ENCODE measurements at regions not wholly inside any gene's neighbourhood (a gene's known extent, or its start where the extent isn't known, plus 50 kb on each side); places are given as distances from the start of the nearest gene placed in this dataset.

GRCh38 chr16:50991006-50991405 lies 160.1 kb downstream of the SALL1 start:
- no peak overlapping the region for H3K4me3 Mint-ChIP-seq
- DNase-seq (no peak), ATAC-seq (no peak)
- H3K4me1 Mint-ChIP-seq, result no peaks in the 10 kb centered on the region
- H3K9me3 Mint-ChIP-seq, result peaks cover 0 to 13% of the 10 kb centered on the region in 2 donors
- no peaks in the 10 kb centered on the region for H3K27me3 Mint-ChIP-seq
- H3K27ac Mint-ChIP-seq, result peak overlapping the region in 1 of 2 donors; percentile 56

- no peaks in the 10 kb centered on the region for H3K4me1 Mint-ChIP-seq
- ATAC-seq (no peak), DNase-seq (no peak)
- H3K27me3 Mint-ChIP-seq, result no peaks in the 10 kb centered on the region
- no peak overlapping the region for H3K4me3 Mint-ChIP-seq
- H3K27ac Mint-ChIP-seq, result no peak overlapping the region
- H3K9me3 Mint-ChIP-seq, result peaks cover 0 to 13% of the 10 kb centered on the region in 2 donors
Measured at GRCh38 chr16:50989047-50989446, 162.0 kb downstream of the SALL1 start.

- peaks cover 0 to 13% of the 10 kb centered on the region in 2 donors for H3K9me3 Mint-ChIP-seq
Measured at GRCh38 chr16:50988441-50988840, 162.6 kb downstream of the SALL1 start.

GRCh38 chr16:50986453-50986852 lies 164.6 kb downstream of the SALL1 start:
- ATAC-seq, result no peak

More at GRCh38 chr16:50988441-50988840, 162.6 kb downstream of the SALL1 start:
- no peak overlapping the region for H3K27ac Mint-ChIP-seq
- DNase-seq (no peak), ATAC-seq (no peak)
- no peak overlapping the region for H3K4me3 Mint-ChIP-seq
- H3K27me3 Mint-ChIP-seq, result no peaks in the 10 kb centered on the region
- no peaks in the 10 kb centered on the region for H3K4me1 Mint-ChIP-seq

GRCh38 chr16:50985733-50986132 lies 165.3 kb downstream of the SALL1 start:
- Mint-ChIP-seq H3K27ac (no peak overlapping the region), H3K9me3 (peaks cover 0 to 25% of the 10 kb centered on the region in 2 donors), H3K27me3 (no peaks in the 10 kb centered on the region), H3K4me1 (no peaks in the 10 kb centered on the region), H3K4me3 (no peak overlapping the region)
- DNase-seq, result no peak
- ATAC-seq, result no peak

More at GRCh38 chr16:50986453-50986852, 164.6 kb downstream of the SALL1 start:
- H3K27ac Mint-ChIP-seq, result no peak overlapping the region
- no peaks in the 10 kb centered on the region for H3K4me1 Mint-ChIP-seq
- H3K4me3 Mint-ChIP-seq, result no peak overlapping the region
- no peak for DNase-seq
- H3K27me3 Mint-ChIP-seq, result no peaks in the 10 kb centered on the region
- peaks cover 0 to 25% of the 10 kb centered on the region in 2 donors for H3K9me3 Mint-ChIP-seq

GRCh38 chr16:50984688-50985087 lies 166.4 kb downstream of the SALL1 start:
- Mint-ChIP-seq H3K27me3 (no peaks in the 10 kb centered on the region), H3K9me3 (peaks cover 0 to 19% of the 10 kb centered on the region in 2 donors), H3K27ac (no peak overlapping the region), H3K4me1 (no peaks in the 10 kb centered on the region), H3K4me3 (no peak overlapping the region)
- DNase-seq, result no peak
- ATAC-seq, result no peak

GRCh38 chr16:50982808-50983207 lies 168.3 kb downstream of the SALL1 start:
- ATAC-seq (no peak), DNase-seq (no peak)
- H3K27me3 Mint-ChIP-seq, result no peaks in the 10 kb centered on the region
- H3K27ac Mint-ChIP-seq, result no peak overlapping the region
- H3K4me3 Mint-ChIP-seq, result no peak overlapping the region
- no peaks in the 10 kb centered on the region for H3K4me1 Mint-ChIP-seq
- peaks cover 0 to 15% of the 10 kb centered on the region in 2 donors for H3K9me3 Mint-ChIP-seq

GRCh38 chr16:50981951-50982350 lies 169.1 kb downstream of the SALL1 start:
- Mint-ChIP-seq H3K27me3 (no peaks in the 10 kb centered on the region), H3K4me3 (no peak overlapping the region), H3K4me1 (no peaks in the 10 kb centered on the region), H3K27ac (no peak overlapping the region), H3K9me3 (peaks cover 0 to 11% of the 10 kb centered on the region in 2 donors)
- no peak for DNase-seq
- ATAC-seq, result no peak

GRCh38 chr16:50980666-50981065 lies 170.4 kb downstream of the SALL1 start:
- ATAC-seq, result no peak
- DNase-seq, result no peak
- H3K9me3 Mint-ChIP-seq, result peaks cover 0 to 11% of the 10 kb centered on the region in 2 donors
- H3K27ac Mint-ChIP-seq, result no peak overlapping the region
- H3K27me3 Mint-ChIP-seq, result no peaks in the 10 kb centered on the region
- H3K4me1 Mint-ChIP-seq, result no peaks in the 10 kb centered on the region
- no peak overlapping the region for H3K4me3 Mint-ChIP-seq

GRCh38 chr16:50979806-50980620 lies 171.1 kb downstream of the SALL1 start:
- H3K27me3 Mint-ChIP-seq, result no peaks in the 10 kb centered on the region
- DNase-seq (no peak), ATAC-seq (no peak)
- no peaks in the 10 kb centered on the region for H3K4me1 Mint-ChIP-seq
- H3K4me3 Mint-ChIP-seq, result no peak overlapping the region
- H3K27ac Mint-ChIP-seq, result no peak overlapping the region
- peaks cover 0 to 11% of the 10 kb centered on the region in 2 donors for H3K9me3 Mint-ChIP-seq

GRCh38 chr16:50977138-50977537 lies 173.9 kb downstream of the SALL1 start:
- H3K4me3 Mint-ChIP-seq, result no peak overlapping the region
- no peak for DNase-seq
- no peak for ATAC-seq
- peaks cover 0 to 1% of the 10 kb centered on the region in 2 donors for H3K9me3 Mint-ChIP-seq
- no peaks in the 10 kb centered on the region for H3K4me1 Mint-ChIP-seq
- no peak overlapping the region for H3K27ac Mint-ChIP-seq
- no peaks in the 10 kb centered on the region for H3K27me3 Mint-ChIP-seq

- H3K4me1 Mint-ChIP-seq, result no peaks in the 10 kb centered on the region
- no peak overlapping the region for H3K27ac Mint-ChIP-seq
- H3K4me3 Mint-ChIP-seq, result no peak overlapping the region
- no peaks in the 10 kb centered on the region for H3K9me3 Mint-ChIP-seq
- ATAC-seq (no peak), DNase-seq (no peak)
- H3K27me3 Mint-ChIP-seq, result no peaks in the 10 kb centered on the region
Measured at GRCh38 chr16:50974438-50975036, 176.5 kb downstream of the SALL1 start.

GRCh38 chr16:50972876-50973275 lies 178.2 kb downstream of the SALL1 start:
- no peak for ATAC-seq
- Mint-ChIP-seq H3K4me1 (no peaks in the 10 kb centered on the region), H3K27ac (no peak overlapping the region), H3K27me3 (no peaks in the 10 kb centered on the region), H3K9me3 (no peaks in the 10 kb centered on the region), H3K4me3 (no peak overlapping the region)
- no peak for DNase-seq

GRCh38 chr16:50970281-50970680 lies 180.8 kb downstream of the SALL1 start:
- no peaks in the 10 kb centered on the region for H3K9me3 Mint-ChIP-seq

GRCh38 chr16:50967827-50968612 lies 183.1 kb downstream of the SALL1 start:
- H3K27me3 Mint-ChIP-seq, result peaks cover under 1% of the 10 kb centered on the region
- H3K4me3 Mint-ChIP-seq, result no peak overlapping the region
- no peaks in the 10 kb centered on the region for H3K4me1 Mint-ChIP-seq
- H3K9me3 Mint-ChIP-seq, result no peaks in the 10 kb centered on the region
- H3K27ac Mint-ChIP-seq, result no peak overlapping the region
- DNase-seq (no peak), ATAC-seq (no peak)

More at GRCh38 chr16:50970281-50970680, 180.8 kb downstream of the SALL1 start:
- no peak for ATAC-seq
- Mint-ChIP-seq H3K4me1 (no peaks in the 10 kb centered on the region), H3K27me3 (no peaks in the 10 kb centered on the region), H3K27ac (no peak overlapping the region), H3K4me3 (no peak overlapping the region)
- no peak for DNase-seq

GRCh38 chr16:50964491-50964890 lies 186.6 kb downstream of the SALL1 start:
- ATAC-seq, result no peak
- peaks cover 18% of the 10 kb centered on the region for H3K27me3 Mint-ChIP-seq
- H3K9me3 Mint-ChIP-seq, result no peaks in the 10 kb centered on the region

More at GRCh38 chr16:50964491-50964890, 186.6 kb downstream of the SALL1 start:
- H3K4me3 Mint-ChIP-seq, result no peak overlapping the region
- H3K4me1 Mint-ChIP-seq, result no peaks in the 10 kb centered on the region
- DNase-seq, result no peak
- no peak overlapping the region for H3K27ac Mint-ChIP-seq

Measured in stimulated activated naive CD8-positive, alpha-beta T cell treated with anti-CD3 and anti-CD28 coated beads, Interleukin-15, amount 100 ng/mL, for 72 hours (primary cell).